Osteoblast (primary cell): ENCODE measurements at regions not wholly inside any gene's neighbourhood (a gene's known extent, or its start where the extent isn't known, plus 50 kb on each side); places are given as distances from the start of the nearest gene placed in this dataset.
A peak's percentile ranks its signal among the peaks of the same experiment; 100 is the strongest.

ENCODE experiments used
- DNase-seq: peaks from one replicate; pipeline ENCODE4 v3.0.0; 2011; ENCODE audit warnings: low spot score, mixed read lengths; ENCODE audit not compliant: insufficient read length; ENCODE audit errors: missing footprints
- H2AFZ ChIP-seq: 2 replicates; pipeline ENCODE4 v1.6.0; 2011; ENCODE audit warnings: mild to moderate bottlenecking, low read length
- H3K27ac ChIP-seq: 2 replicates; pipeline ENCODE4 v1.5.1; 2011; ENCODE audit warnings: mild to moderate bottlenecking, low read depth, low read length, moderate library complexity
- H3K27me3 ChIP-seq: 2 replicates; pipeline ENCODE4 v1.6.0; 2012; ENCODE audit warnings: mild to moderate bottlenecking, control low read depth, inconsistent platforms, low read length, moderate library complexity; ENCODE audit not compliant: insufficient read depth
- H3K36me3 ChIP-seq: 2 replicates; pipeline ENCODE4 v1.5.1; 2011; ENCODE audit warnings: mild to moderate bottlenecking, low read length, control low read depth, moderate library complexity; ENCODE audit not compliant: insufficient read depth
- H3K4me1 ChIP-seq: 2 replicates; pipeline ENCODE4 v1.5.1; 2011; ENCODE audit warnings: mild to moderate bottlenecking, low read length, control low read depth, moderate library complexity; ENCODE audit not compliant: insufficient read depth
- H3K4me2 ChIP-seq: 2 replicates; pipeline ENCODE4 v1.6.0; 2011; ENCODE audit warnings: mild to moderate bottlenecking, low read length; ENCODE audit not compliant: insufficient read depth
- H3K4me3 ChIP-seq: fragments of 200-600 bp; sonication (generic); 3 replicates; pipeline ENCODE4 v1.5.1; 2012; ENCODE audit warnings: mild to moderate bottlenecking, low read length, inconsistent platforms; ENCODE audit not compliant: insufficient read depth
- H3K79me2 ChIP-seq: 2 replicates; pipeline ENCODE4 v1.6.0; 2012; ENCODE audit warnings: mild to moderate bottlenecking, low read length, control low read depth, inconsistent platforms; ENCODE audit not compliant: insufficient read depth
- H3K9me3 ChIP-seq: 2 replicates; pipeline ENCODE4 v1.5.1; 2011; ENCODE audit warnings: low read depth, low read length, control low read depth
- H4K20me1 ChIP-seq: 2 replicates; pipeline ENCODE4 v1.6.0; 2012; ENCODE audit warnings: mild to moderate bottlenecking, low read length, control low read depth; ENCODE audit not compliant: insufficient read depth
- CTCF ChIP-seq: IDR thresholded peaks from 2 replicates; pipeline ENCODE4 v1.5.1; 2011; ENCODE audit warnings: mild to moderate bottlenecking, low read depth, low read length, moderate library complexity; ENCODE audit errors: extremely low read depth

GRCh38 chr1:30360281-30360680 is 363.1 kb downstream of the MATN1 start:
- Histone ChIP-seq H3K27me3 (peaks cover 3% of the 10 kb centered on the region), H3K9me3 (no peaks in the 10 kb centered on the region), H2AFZ (no peak overlapping the region), H3K79me2 (no peaks in the 10 kb centered on the region), H3K4me2 (no peak overlapping the region), H4K20me1 (no peaks in the 10 kb centered on the region), H3K4me1 (no peaks in the 10 kb centered on the region), H3K27ac (no peak overlapping the region), H3K4me3 (no peak overlapping the region), H3K36me3 (no peaks in the 10 kb centered on the region)
- no peak for TF ChIP-seq CTCF
- DNase-seq, result peak; percentile 30

DNA sequence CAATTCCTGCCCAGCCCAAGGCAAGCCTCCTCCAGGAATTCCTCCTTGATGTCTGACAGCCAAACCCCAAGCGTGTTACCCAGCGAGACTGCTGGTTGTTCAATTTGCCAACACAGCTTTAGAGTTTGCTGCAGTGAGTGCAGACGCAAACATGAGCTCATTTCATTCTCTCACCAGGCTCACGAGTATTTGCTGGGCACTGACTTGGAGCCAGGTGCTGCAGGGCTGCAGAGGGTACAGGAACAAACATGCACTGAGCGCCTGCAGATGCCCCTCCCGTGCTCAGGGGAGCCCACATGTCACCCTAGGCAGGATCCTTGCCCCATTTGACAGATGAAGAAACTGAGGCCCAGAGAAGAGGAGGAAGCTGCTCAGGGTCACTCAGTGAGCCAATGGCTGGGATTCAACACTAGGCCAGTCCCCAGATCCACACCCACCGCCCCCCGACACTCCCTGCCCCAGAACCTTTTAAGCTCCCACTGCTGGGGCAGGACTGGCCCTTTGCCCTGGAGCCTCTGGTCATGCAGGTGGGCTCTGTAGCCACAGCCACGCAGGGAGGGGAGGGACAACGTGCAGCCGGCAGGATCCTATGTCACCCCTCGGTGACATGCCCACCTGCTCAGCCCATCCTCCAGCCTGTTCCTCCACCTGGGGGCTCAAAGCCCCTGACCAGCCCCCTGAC is 363.7 kb downstream of the MATN1 start:
- Histone ChIP-seq H3K36me3 (no peaks in the 10 kb centered on the region), H3K4me2 (no peak overlapping the region), H3K4me3 (no peak overlapping the region), H3K27me3 (peaks cover 3% of the 10 kb centered on the region), H3K79me2 (no peaks in the 10 kb centered on the region), H4K20me1 (no peaks in the 10 kb centered on the region), H3K27ac (no peak overlapping the region), H3K4me1 (no peaks in the 10 kb centered on the region), H3K9me3 (no peaks in the 10 kb centered on the region), H2AFZ (no peak overlapping the region)
- peak; percentile 9 for DNase-seq
- TF ChIP-seq CTCF, result no peak

DNA sequence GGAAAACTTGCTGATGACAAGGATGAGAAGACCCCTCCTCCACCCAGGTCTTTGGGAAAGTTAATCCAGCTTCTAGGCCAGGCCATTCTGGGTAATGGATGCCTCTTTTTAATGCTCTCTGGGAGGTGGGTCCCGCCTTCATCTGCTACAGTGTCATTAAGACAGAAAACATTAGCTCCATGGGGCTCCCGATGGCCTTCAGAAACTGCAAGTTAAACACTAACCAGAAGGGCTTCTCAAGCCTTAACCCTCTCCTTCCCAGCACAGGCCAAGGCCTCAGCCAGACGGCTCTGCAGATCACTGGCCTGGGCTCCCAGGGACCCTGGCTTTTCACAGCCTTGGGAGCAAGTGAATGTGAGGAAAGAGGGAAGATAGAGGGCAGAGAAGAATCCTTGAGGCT is 364.9 kb downstream of the MATN1 start:
- no peak overlapping the region for H3K4me3 ChIP-seq
- TF ChIP-seq CTCF, result no peak
- peaks cover 3% of the 10 kb centered on the region for H3K27me3 ChIP-seq
- no peak for DNase-seq
- H3K36me3 ChIP-seq, result no peaks in the 10 kb centered on the region
- H2AFZ ChIP-seq, result no peak overlapping the region
- no peak overlapping the region for H3K4me2 ChIP-seq
- no peaks in the 10 kb centered on the region for H3K9me3 ChIP-seq
- no peak overlapping the region for H3K27ac ChIP-seq
- H3K4me1 ChIP-seq, result no peaks in the 10 kb centered on the region
- H4K20me1 ChIP-seq, result no peaks in the 10 kb centered on the region
- H3K79me2 ChIP-seq, result no peaks in the 10 kb centered on the region

DNA sequence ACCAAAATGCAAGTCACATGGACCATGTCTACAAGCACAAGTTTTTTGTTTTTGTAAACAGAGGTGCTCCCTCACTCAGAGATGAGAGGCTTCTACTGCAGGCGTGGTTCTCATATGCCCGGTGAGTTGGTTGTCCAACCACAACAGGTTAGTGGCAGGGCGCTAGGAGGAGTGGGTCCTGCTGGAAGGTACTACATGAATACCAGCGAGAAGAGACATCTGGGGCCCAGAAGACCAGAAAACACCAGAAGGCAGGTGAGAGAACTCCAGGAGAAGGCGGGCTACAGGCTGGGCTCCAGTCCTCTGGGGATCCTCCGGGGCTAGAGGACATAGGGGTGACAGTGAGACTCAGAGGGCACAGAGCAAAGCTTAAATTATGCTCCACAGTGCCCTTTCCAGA is 366.5 kb downstream of the MATN1 start:
- H4K20me1 ChIP-seq, result no peaks in the 10 kb centered on the region
- H3K4me3 ChIP-seq, result no peak overlapping the region
- H3K4me1 ChIP-seq, result no peaks in the 10 kb centered on the region
- H3K27me3 ChIP-seq, result peaks cover 3% of the 10 kb centered on the region
- TF ChIP-seq CTCF, result no peak
- H3K36me3 ChIP-seq, result no peaks in the 10 kb centered on the region
- no peak overlapping the region for H3K4me2 ChIP-seq
- no peak overlapping the region for H2AFZ ChIP-seq
- H3K27ac ChIP-seq, result no peak overlapping the region
- H3K79me2 ChIP-seq, result no peaks in the 10 kb centered on the region
- H3K9me3 ChIP-seq, result no peaks in the 10 kb centered on the region
- no peak for DNase-seq
